GM18499 (cell line): ENCODE measurements at regions not wholly inside any gene's neighbourhood (a gene's known extent, or its start where the extent isn't known, plus 50 kb on each side); places are given as distances from the start of the nearest gene placed in this dataset.

Experiments
- ATAC-seq: cut with Tn5 transposase; IDR thresholded peaks from one replicate; pipeline ENCODE4 v1.9.1; 2021; ENCODE audit warnings: moderate number of reproducible peaks; ENCODE audit not compliant: insufficient read depth, unreplicated experiment

DNA sequence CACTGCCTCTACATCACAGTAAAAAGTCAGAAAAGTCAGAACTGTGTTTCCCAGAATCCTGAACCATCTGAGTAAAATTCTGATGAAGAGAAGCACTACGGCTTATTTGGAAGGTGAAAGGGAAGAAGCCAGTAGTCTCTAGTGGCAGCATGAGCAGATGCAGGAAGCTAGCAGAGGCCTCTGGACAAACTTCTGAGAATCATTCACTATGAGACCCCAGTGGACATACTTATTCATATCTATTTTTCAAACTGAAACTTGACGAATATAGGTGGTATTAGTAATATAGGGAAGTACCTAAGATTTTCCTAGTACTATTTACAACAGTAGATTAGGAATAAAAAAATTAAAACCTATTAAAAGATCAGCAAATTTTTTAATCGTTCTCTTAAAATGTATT, 272.8 kb upstream of the TTC14 start:
- peak; percentile 55 for ATAC-seq

DNA sequence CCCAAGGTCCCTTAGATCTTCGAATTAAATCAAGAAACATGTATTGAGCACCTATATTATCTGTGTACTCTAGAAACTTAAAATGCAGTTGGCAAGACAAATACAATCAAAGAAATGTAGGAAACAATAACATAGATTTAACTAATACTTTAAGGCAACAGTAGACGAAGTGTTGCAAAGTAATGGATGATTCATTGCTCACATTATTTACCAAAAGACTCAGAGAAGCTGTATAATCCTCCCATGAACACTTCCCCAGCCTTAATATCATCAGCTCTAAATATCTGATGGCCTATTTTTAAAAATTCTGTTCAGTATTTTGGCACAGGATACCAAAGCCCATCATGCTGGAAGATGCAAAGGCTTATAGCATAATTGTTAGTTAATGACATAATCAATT, 272.1 kb upstream of the TTC14 start:
- ATAC-seq: no peak

DNA sequence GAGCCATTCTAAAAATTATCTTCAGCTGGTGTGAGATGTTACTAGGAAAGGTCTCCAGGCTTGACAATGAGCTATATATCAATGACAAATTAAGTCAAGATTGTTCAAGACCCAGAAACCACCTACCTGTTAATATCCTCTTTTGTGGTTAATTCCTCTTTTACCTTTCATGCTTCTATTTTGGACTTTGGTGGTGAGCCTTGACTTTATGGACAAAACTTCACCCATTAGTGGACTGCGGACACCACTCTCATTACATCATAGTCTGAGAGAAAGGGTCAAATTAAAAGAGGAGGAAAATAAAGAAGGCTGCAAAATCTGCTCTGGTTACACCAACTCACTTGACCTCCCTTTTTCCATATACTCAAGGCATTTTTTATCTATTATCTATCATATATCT, 271.5 kb upstream of the TTC14 start:
- ATAC-seq: no peak

DNA sequence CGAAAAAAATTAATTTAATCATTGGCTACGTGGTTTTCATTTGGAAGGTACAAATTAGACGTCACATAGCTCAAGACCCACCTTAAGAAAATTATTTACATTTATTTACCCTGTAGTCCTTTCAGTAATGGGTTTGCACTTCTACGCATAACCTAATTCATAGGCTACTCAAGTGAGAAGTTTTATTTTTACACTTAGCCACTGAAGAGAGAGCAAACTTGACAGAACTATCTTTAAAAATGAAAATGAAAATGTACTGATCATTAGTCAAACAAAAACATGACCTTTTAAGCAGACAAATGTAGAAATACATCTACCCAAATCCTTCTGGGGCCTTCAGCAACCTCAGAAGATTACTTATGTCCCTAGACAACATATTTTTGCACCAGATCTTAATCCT, 269.4 kb upstream of the TTC14 start:
- peak; percentile 55 for ATAC-seq

DNA sequence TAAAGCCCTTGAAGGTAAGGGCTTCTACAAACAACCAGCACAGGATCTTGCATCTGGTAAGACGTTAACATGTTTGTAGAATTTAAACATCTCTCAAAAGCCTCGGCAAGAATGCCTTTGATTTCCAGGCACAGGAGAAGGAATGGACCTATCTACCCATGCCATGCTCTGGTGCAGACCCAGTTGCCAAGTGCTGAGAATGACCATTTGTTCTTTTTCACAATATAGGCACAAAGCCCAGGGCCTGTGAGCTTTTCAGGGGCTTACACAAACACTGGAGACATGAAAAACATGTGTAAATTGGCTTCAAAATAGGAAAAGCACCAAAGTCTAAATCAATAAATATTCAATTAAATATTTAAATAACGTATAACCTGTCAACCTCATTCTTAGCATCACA, 266.9 kb upstream of the TTC14 start:
- ATAC-seq: no peak

DNA sequence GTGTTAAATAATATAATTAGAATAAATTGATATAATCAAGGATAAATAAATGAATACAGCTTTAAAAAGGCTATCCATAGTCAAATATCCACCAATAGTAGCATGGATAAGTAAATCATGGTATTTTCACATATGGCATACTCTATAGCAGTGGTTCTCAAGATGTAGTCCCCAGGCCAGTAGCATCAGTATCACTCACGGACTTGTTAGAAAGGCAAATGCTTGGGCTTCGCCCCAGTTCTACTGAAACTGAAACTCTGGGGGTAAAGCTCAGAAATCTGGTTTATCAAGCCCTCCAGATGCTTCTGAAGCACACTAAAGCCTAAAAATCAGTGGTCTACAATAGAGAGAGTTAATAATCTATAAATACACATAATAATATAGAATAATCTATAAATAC, 261.6 kb upstream of the TTC14 start:
- no peak for ATAC-seq

DNA sequence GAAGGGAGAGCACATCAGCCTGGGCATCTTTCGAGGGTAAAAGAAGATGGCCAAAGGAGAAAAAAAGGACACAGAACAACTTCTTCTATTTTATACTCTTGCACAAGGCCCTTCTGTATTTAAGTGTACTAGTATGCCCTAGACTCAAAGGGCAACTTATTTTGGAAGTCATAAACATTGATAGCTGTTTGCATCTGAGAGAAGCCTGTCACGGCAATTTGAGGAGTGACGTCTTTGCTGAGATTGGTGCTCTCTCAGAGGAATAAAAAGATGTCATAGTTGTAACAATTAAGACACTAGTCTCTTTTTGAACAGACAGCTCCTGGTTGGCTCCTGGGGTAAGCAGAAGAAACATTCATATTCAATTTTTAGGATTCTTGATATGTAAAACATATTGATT, 260.4 kb upstream of the TTC14 start:
- no peak for ATAC-seq

DNA sequence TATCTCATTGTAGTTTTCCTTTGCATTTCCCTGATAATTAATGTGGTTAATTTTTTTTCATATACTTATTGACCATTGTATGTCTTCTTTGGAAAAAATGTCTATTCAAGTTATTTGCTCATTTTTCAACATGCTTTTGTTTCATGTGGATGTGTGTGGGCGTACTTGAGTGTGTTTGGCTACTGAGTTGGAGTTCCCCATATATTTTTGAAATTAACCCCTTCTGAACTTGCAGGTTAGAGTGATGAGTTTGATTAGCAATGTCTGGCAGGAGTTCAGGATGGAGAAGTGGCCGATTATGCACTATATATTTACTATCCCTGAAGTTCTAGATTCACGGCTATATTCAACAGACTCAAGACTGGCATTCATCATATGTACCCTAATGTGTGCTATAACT, 250.4 kb upstream of the TTC14 start:
- ATAC-seq: no peak

DNA sequence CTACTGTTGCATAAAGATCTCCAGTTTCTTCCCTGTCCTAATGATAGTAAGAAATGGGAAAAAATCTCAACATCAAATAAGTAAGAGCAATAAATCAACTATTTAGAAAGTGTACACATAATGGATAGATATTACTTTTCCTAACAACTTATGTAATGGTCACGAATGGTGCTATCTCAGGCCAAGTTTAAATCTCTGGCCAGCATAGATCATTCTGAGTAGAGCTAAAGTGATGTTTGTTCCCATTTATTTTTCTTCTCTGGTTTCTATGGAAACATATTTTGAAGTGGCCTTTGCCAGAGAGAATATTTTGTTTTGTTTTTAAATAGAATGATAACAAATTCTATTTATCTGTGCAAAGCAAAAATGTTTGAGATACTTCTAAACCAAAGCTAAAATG, 249.7 kb upstream of the TTC14 start:
- ATAC-seq: no peak

DNA sequence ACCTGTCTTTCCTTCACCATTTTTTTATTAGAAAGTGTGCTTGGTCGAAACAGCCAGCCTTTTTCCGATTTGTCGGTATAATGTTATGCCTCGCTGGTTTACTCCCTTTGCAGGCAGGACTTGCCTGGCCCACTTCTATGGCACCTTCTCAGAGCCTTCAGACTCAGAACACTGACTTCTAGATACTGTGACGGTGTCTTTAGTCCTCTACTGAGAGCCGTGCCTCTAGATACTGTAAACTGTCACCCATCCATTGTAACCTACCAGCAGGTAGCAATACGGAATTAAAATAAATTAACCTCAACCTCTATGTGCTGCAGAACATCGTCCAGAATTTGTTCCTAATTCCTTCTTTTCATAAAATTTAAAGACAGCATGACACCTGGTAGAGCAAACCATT, 247.7 kb upstream of the TTC14 start:
- no peak for ATAC-seq

DNA sequence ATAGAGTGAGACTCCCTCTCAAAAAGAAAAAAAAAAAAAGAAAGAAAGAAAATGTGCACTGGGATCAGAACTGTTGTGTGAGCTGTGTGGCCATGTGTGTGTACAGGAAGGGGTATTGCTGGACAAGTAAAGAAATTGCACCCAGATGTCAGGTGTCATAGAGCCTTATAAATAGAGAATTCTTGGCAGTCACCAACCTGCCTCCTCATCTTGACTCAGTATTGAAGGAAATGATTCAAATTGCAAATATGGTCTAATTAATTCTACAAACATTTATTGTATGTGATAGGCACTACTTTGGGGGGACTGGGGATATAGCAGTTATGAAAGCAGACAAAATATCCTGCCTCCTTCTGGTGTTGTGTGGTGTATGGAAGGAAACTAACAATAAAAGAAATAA, 243.8 kb upstream of the TTC14 start:
- no peak for ATAC-seq

DNA sequence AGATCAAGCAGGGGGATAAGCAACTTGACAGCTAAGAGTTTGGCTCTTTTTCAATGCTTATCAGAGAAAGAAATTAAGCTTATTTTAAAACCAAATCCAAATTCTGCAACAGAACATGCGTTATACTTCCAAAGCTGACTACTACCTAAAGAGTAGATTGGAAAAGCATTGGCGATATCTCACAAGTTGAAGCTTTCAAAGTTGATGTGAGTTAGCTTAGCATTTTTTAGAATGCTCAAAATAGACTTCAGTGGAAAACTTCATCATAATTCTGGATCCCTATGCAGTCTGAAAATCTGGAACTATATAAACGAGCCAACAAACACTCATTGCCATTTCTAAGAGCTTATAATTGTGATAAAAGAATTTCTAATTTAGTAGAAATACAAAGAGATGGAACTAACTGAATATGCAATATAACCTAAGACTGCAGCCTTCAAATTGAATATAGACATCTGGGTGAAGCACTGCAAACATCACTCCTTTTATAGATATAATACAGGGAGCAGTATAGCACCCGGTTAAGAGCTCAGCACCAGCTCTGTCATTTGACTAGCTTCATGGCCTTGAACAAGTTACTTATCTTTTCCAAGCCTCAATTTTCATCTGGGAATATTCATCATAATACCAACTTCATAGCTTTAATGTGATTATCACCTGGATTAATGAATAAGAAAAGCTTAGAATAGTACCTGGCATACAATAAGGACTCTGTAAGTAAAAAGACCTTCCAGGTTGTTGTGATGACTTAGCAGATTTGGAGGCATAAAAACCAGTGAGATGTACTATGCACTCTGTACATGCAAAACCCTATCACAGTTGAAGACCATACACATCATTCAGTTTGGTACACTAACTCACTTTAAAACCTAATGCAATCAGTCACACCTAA, 242.7 kb upstream of the TTC14 start:
- no peak for ATAC-seq

DNA sequence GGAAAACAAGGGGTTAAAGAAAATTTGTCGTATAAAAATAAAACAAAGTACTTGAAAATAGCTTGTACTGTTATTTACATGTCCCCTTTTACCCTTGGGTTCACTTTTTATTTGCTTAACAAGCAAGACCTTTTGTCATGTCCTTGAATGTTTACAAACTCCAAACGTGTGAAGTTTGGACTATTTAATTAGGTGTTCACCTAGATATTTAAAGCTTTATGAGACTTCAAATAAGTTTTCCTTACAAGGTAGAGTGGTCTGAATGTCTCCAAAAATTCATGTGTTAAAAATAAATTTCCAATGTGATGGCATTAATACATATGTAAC, 242.0 kb upstream of the TTC14 start:
- ATAC-seq: no peak

DNA sequence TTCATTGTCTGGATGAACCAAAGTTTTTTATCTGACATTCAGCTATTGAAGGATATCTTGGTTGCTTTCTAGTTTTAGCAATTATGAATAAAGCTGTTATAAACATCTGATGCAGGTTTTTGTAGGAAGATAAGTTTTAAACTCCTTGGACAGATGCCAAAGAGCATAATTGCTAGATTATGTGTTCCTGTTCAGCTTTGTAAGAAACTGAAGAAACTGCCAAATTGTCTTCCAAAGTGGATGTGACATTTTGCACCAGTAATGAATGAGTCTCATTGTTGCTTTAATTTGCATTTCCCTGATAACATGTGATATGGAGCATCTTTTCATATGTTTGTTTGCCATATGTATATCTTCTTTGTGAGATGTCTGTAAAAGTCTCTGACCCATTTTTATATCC, 239.9 kb upstream of the TTC14 start:
- ATAC-seq: no peak

DNA sequence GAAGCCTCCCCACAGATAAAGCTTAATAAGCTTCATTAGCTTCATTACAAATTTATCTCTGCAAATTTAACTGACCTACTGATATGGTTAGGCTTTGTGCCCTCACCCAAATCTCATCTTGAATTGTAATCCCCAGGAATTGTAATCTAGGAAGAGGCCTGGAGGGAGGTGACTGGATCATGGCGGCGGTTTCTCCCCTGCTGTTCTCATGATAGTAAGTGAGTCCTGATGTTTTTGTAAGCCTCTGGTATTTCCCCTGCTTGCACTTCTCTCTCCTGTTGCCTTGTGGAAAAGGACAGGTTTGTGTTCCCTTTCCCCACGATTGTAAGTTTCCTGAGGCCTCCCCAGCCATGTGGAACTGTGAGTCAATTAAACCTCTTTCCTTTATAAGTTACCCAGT, 226.1 kb upstream of the TTC14 start:
- ATAC-seq: no peak

DNA sequence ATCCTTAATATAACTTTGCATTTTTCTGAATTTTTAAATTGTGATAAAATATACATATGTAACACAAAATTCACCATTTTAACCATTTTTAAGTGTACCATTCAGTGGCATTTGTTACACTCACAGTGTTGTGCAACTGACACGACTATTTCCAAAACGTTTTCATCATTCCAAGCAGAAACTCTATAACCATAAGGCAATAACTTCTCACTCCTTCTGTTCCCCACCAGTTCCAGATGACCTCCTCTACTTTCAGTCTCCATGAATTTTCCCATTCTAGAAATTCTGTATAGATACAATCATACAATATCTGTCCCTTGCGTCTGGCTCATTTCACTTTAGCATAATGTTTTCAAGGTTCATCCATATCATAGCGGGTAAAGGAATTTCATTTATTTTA, 223.5 kb upstream of the TTC14 start:
- no peak for ATAC-seq

DNA sequence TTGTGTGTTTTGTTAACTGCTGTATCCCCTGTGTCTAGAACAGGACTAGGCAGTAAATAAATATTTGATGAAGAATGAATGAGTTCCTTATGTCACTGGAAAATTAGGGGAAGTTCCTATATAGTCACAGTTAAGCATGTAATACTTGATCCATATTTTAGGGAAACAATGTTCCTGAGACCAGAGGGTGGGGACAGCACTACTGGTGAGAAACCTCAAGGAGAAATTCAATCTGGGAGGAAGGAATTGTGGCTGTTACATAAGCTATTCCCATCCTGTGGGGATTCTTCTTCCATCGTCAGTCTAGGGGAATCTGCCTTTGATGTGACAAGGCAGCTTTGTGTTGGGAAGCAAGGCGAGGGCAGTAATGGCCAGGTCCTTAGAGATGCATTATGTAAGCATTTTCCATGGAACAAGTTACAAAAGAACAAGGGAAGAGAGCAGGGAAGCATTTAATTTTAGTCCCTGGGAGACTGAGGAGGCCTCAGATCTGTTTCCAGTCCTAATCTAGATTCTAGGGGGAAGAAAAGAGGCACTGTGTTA, 219.3 kb upstream of the TTC14 start:
- ATAC-seq: no peak

DNA sequence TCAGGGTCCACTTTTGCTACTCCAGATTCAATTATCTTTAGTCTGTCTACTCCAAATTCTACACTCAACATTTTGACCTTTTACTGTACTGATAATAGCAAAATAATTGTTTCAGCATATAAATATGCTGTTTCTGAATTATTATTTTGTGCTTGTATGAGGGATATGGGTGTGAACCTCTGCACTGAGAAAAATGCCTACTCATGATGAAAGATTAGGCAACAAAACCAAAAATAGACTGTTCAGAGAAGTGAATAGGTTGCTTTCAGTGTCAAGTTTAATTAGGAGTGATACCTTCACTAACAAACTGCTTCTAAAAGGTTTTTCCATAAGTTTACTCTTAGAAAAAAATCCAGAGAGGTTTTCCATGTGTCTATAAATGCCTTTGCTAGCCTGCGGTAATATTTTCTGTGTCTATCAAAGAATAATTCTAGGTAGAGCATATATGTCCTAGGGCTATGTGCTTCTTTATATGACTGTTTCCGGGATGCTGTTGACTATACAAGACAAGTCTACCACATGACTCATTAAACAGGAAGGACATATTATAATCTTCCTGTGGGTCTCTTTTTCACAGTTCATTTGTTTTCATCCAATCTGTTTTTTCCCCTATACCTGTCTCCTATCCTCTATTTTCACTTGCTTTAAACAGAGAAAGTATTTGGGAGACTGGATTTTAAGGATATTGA, 218.5 kb upstream of the TTC14 start:
- ATAC-seq: no peak

DNA sequence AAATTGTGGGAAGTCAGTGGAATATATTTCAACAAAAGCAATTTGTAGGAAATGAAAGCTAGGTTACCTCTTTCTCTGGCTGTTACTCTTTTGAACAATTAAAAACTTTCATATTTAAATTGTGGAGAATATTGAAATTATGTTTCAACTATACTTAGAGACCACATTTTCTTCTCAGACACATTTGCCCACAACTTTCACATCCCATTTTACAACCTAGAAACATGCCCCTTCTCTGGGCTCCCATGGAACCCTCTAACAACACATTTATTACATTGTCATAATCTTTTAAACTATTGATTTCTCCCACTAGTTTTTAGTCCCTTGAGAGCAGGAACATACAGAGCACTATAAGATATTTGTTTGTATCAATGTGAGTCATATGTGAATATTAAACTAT, 211.7 kb upstream of the TTC14 start:
- ATAC-seq: no peak

DNA sequence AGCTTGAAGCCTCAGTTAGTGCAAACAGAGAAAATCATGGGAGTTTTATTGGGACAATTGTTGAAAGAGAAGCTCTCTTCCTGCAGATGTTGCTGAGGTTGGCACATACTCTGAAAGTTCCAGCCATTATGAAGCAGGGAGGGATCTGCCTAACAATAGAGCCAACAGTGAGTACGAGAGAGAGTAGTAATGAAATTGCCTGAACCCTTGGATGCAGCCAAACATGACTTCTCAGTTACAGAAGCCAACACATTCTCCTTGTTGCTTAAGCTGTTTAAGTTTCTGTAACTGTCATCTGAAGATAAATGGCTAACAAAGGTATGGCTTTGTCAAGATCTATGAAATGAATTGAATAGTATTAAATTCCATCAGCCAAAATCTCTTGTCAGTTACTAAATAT, 211.0 kb upstream of the TTC14 start:
- no peak for ATAC-seq

DNA sequence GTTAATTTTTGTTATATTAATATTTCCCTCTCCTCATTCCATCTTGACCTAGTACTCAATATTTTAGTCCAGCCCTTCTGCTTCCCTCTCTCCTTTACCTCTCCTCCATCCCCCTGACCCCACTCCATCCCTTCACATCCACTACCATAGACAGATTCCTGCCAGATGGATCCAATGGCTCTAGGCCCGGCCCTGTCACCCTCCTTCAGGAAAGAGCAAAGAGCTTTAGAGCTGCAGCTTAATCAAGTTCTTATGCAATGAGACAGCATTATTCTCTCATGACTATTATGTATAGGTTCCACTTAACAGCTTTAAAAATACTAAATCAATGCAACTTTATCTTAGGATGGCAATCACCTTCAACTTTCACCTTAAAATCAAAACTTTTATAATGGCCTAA, 200.7 kb upstream of the TTC14 start:
- no peak for ATAC-seq
